SK-N-SH treated with all-trans-retinoic acid at 6 μM for 48 hours (cell line): ENCODE measurements at regions not wholly inside any gene's neighbourhood (a gene's known extent, or its start where the extent isn't known, plus 50 kb on each side); places are given as distances from the start of the nearest gene placed in this dataset.

ENCODE experiments used
- ATAC-seq: fragments of 200-7000 bp; cut with Tn5 transposase; 3 replicates; pipeline ENCODE4 v1.9.1; 2020; ENCODE audit warnings: mild to moderate bottlenecking, moderate library complexity
- ARNTL ChIP-seq: fragments of 450-650 bp; formaldehyde crosslinking; IDR thresholded peaks from 2 replicates; pipeline ENCODE4 v1.5.0; 2020; ENCODE audit warnings: low read depth, mild to moderate bottlenecking, moderate library complexity, borderline replicate concordance
- BACH2 ChIP-seq: fragments of 250-450 bp; sonication (Bioruptor Pico); IDR thresholded peaks from 2 replicates; pipeline ENCODE4 v1.9.0; 2021; ENCODE audit warnings: mild to moderate bottlenecking, borderline replicate concordance
- CREB5 ChIP-seq: fragments of 250-450 bp; sonication (Bioruptor Pico); IDR thresholded peaks from 2 replicates; pipeline ENCODE4 v1.5.1; 2020; ENCODE audit warnings: low read depth, mild to moderate bottlenecking, moderate library complexity
- CSDC2 ChIP-seq: fragments of 250-450 bp; sonication (Bioruptor Pico); IDR thresholded peaks from 2 replicates; pipeline ENCODE4 v1.5.0; 2020; ENCODE audit warnings: mild to moderate bottlenecking, moderate library complexity
- CSRNP3 ChIP-seq: fragments of 250-450 bp; sonication (Bioruptor Pico); IDR thresholded peaks from 2 replicates; pipeline ENCODE4 v1.5.1; 2021; ENCODE audit warnings: mild to moderate bottlenecking, moderate library complexity
- ESRRG ChIP-seq: fragments of 250-450 bp; sonication (Bioruptor Pico); IDR thresholded peaks from 2 replicates; pipeline ENCODE4 v1.6.1; 2021; ENCODE audit warnings: mild to moderate bottlenecking
- GLIS3 ChIP-seq: fragments of 250-450 bp; sonication (Bioruptor Pico); IDR thresholded peaks from 2 replicates; pipeline ENCODE4 v1.5.0; 2020; ENCODE audit warnings: mild to moderate bottlenecking, moderate library complexity
- ISL1 ChIP-seq: fragments of 250-450 bp; sonication (Bioruptor Pico); IDR thresholded peaks from 2 replicates; pipeline ENCODE4 v2.1.2; 2022; ENCODE audit warnings: mild to moderate bottlenecking, moderate library complexity
- OSR1 ChIP-seq: fragments of 250-450 bp; sonication (Bioruptor Pico); IDR thresholded peaks from 2 replicates; pipeline ENCODE4 v1.8.0; 2022; ENCODE audit warnings: moderate library complexity, mild to moderate bottlenecking, inconsistent platforms
- PATZ1 ChIP-seq: fragments of 250-450 bp; sonication (Bioruptor Pico); IDR thresholded peaks from 2 replicates; pipeline ENCODE4 v1.8.0; 2020; ENCODE audit warnings: mild to moderate bottlenecking, moderate library complexity, borderline replicate concordance
- POU6F1 ChIP-seq: fragments of 250-450 bp; sonication (Bioruptor Pico); IDR thresholded peaks from 2 replicates; pipeline ENCODE4 v1.8.0; 2021; ENCODE audit warnings: low read depth, mild to moderate bottlenecking, moderate library complexity, borderline replicate concordance
- PPARA ChIP-seq: fragments of 250-450 bp; sonication (Bioruptor Pico); IDR thresholded peaks from 2 replicates; pipeline ENCODE4 v1.5.0; 2020; ENCODE audit warnings: mild to moderate bottlenecking, borderline replicate concordance
- RARB ChIP-seq: fragments of 250-450 bp; sonication (Bioruptor Pico); IDR thresholded peaks from 2 replicates; pipeline ENCODE4 v1.8.0; 2021; ENCODE audit warnings: mild to moderate bottlenecking, moderate library complexity
- SNAI2 ChIP-seq: fragments of 250-450 bp; sonication (Bioruptor Pico); IDR thresholded peaks from 2 replicates; pipeline ENCODE4 v1.5.0; 2020; ENCODE audit warnings: mild to moderate bottlenecking, moderate library complexity
- TCF4 ChIP-seq: fragments of 250-450 bp; sonication (Bioruptor Pico); IDR thresholded peaks from 2 replicates; pipeline ENCODE4 v1.8.0; 2021; ENCODE audit warnings: mild to moderate bottlenecking, moderate library complexity, borderline replicate concordance
- TOX ChIP-seq: fragments of 250-450 bp; sonication (Bioruptor Pico); IDR thresholded peaks from 2 replicates; pipeline ENCODE4 v1.8.0; 2021; ENCODE audit warnings: mild to moderate bottlenecking, moderate library complexity, borderline replicate concordance
- TSHZ2 ChIP-seq: fragments of 250-450 bp; sonication (Bioruptor Pico); IDR thresholded peaks from 2 replicates; pipeline ENCODE4 v1.5.0; 2020; ENCODE audit warnings: mild to moderate bottlenecking, moderate library complexity
- ZC3H10 ChIP-seq: fragments of 250-450 bp; sonication (Bioruptor Pico); IDR thresholded peaks from 2 replicates; pipeline ENCODE4 v1.5.1; 2021; ENCODE audit warnings: mild to moderate bottlenecking, moderate library complexity
- ZFP3 ChIP-seq: fragments of 250-450 bp; sonication (Bioruptor Pico); IDR thresholded peaks from 2 replicates; pipeline ENCODE4 v1.5.0; 2020; ENCODE audit warnings: mild to moderate bottlenecking, moderate library complexity
- ZNF565 ChIP-seq: fragments of 450-650 bp; formaldehyde crosslinking; conservative IDR thresholded peaks from 2 replicates; pipeline ENCODE4 v1.5.0; 2020; ENCODE audit warnings: low read depth, mild to moderate bottlenecking, moderate library complexity
- ZNF70 ChIP-seq: fragments of 450-650 bp; formaldehyde crosslinking; IDR thresholded peaks from 2 replicates; pipeline ENCODE4 v1.5.0; 2020; ENCODE audit warnings: mild to moderate bottlenecking, moderate library complexity
- ZNF8 ChIP-seq: fragments of 450-650 bp; formaldehyde crosslinking; IDR thresholded peaks from 2 replicates; pipeline ENCODE4 v1.5.0; 2020; ENCODE audit warnings: mild to moderate bottlenecking, moderate library complexity

- TF ChIP-seq PATZ1 (CRISPR knock-in tag), result no peak
- no peak for TF ChIP-seq PPARA (CRISPR knock-in tag)
- no peak for ATAC-seq
Observed at GRCh38 chr4:114279066-114279465, 299.6 kb upstream of the ARSJ start.

GRCh38 chr4:114279711-114280110, 300.3 kb upstream of the ARSJ start:
- TF ChIP-seq CSRNP3 (CRISPR knock-in tag) (no peak), BACH2 (no peak), RARB (CRISPR knock-in tag) (no peak), ISL1 (no peak), POU6F1 (CRISPR knock-in tag) (no peak), SNAI2 (no peak), CREB5 (no peak), ARNTL (CRISPR knock-in tag) (no peak), OSR1 (CRISPR knock-in tag) (no peak), ZNF565 (CRISPR knock-in tag) (no peak), TOX (CRISPR knock-in tag) (no peak), GLIS3 (CRISPR knock-in tag) (no peak), ZC3H10 (CRISPR knock-in tag) (no peak), ZFP3 (no peak), ESRRG (CRISPR knock-in tag) (no peak), ZNF8 (no peak), ZNF70 (CRISPR knock-in tag) (no peak), TCF4 (CRISPR knock-in tag) (no peak), CSDC2 (no peak), TSHZ2 (CRISPR knock-in tag) (no peak)
- TF ChIP-seq, all 23 proteins: peak for 0
- ATAC-seq, result no peak

- ATAC-seq, result no peak
- TF ChIP-seq TCF4 (CRISPR knock-in tag) (no peak), PATZ1 (CRISPR knock-in tag) (no peak)
Observed at GRCh38 chr4:114280645-114281044, 301.2 kb upstream of the ARSJ start.
